ENCODE measurements at regions not wholly inside any gene's neighbourhood (a gene's known extent, or its start where the extent isn't known, plus 50 kb on each side); places are given as distances from the start of the nearest gene placed in this dataset.

- WGBS, 2 experiments (ENCODE audit: low coverage in 1 of 2, low lambda C conversion rate in 2 of 2, missing lambda C conversion rate in 2 of 2) = 67 to 71% methylated on average over 4 of the region's 4 CpGs
- DNase-seq = no peak
These were observed 222.1 kb upstream of the ADAMTS9 start for GRCh38 chr3:64909757-64910467.

GRCh38 chr3:64909011-64909410 lies 221.2 kb upstream of the ADAMTS9 start:
- TF ChIP-seq EZH2phosphoT487 (IDR thresholded peaks at IDR 0.05; ENCODE audit: insufficient read depth, low read depth) = no peak
- TF ChIP-seq EZH2 (IDR thresholded peaks at IDR 0.05; ENCODE audit: insufficient read depth, poor library complexity, severe bottlenecking) = no peak
- no peaks in the 10 kb centered on the region for H3K79me2 ChIP-seq (ENCODE audit: insufficient read depth)
- no peak for DNase-seq
- in situ Hi-C loops (cut with MboI) = no loop called here
- H3K27me3 ChIP-seq (replicated peaks; ENCODE audit: insufficient read depth) = no peaks in the 10 kb centered on the region
- no peak overlapping the region for H3K27ac ChIP-seq
- no peaks in the 10 kb centered on the region for H3K9me2 ChIP-seq (ENCODE audit: insufficient read depth)
- no peak overlapping the region for H3K4me2 ChIP-seq (ENCODE audit: unreplicated experiment)
- H3K9ac ChIP-seq = no peak overlapping the region
- H3K36me3 ChIP-seq (ENCODE audit: low read depth) = no peaks in the 10 kb centered on the region
- H3F3A ChIP-seq (ENCODE audit: insufficient read depth) = no peaks in the 10 kb centered on the region
- WGBS, 2 experiments (ENCODE audit: low coverage in 1 of 2, low lambda C conversion rate in 2 of 2, missing lambda C conversion rate in 2 of 2) = 85 to 87% methylated on average over 8 of the region's 8 CpGs
- H4K20me1 ChIP-seq (ENCODE audit: insufficient read depth) = no peaks in the 10 kb centered on the region
- no peak overlapping the region for H3K4me3 ChIP-seq
- no peak overlapping the region for H2AFZ ChIP-seq
- H3K4me1 ChIP-seq (ENCODE audit: insufficient read depth) = no peaks in the 10 kb centered on the region
- H3K9me3 ChIP-seq (ENCODE audit: low read depth) = no peaks in the 10 kb centered on the region

More at GRCh38 chr3:64909757-64910467, 222.1 kb upstream of the ADAMTS9 start:
- no peaks in the 10 kb centered on the region for H4K20me1 ChIP-seq (ENCODE audit: insufficient read depth)
- no peaks in the 10 kb centered on the region for H3F3A ChIP-seq (ENCODE audit: insufficient read depth)
- H3K4me3 ChIP-seq = no peak overlapping the region
- no peaks in the 10 kb centered on the region for H3K4me1 ChIP-seq (ENCODE audit: insufficient read depth)
- no peaks in the 10 kb centered on the region for H3K36me3 ChIP-seq (ENCODE audit: low read depth)
- TF ChIP-seq EZH2phosphoT487 (IDR thresholded peaks at IDR 0.05; ENCODE audit: insufficient read depth, low read depth) (no peak), EZH2 (IDR thresholded peaks at IDR 0.05; ENCODE audit: insufficient read depth, poor library complexity, severe bottlenecking) (no peak)
- no peaks in the 10 kb centered on the region for H3K9me3 ChIP-seq (ENCODE audit: low read depth)
- no peaks in the 10 kb centered on the region for H3K27me3 ChIP-seq (replicated peaks; ENCODE audit: insufficient read depth)
- no peaks in the 10 kb centered on the region for H3K9me2 ChIP-seq (ENCODE audit: insufficient read depth)
- no peak overlapping the region for H2AFZ ChIP-seq
- no peak overlapping the region for H3K27ac ChIP-seq
- in situ Hi-C loops (cut with MboI) = no loop called here
- no peaks in the 10 kb centered on the region for H3K79me2 ChIP-seq (ENCODE audit: insufficient read depth)
- no peak overlapping the region for H3K9ac ChIP-seq
- H3K4me2 ChIP-seq (ENCODE audit: unreplicated experiment) = no peak overlapping the region

GRCh38 chr3:64908251-64908685 lies 220.5 kb upstream of the ADAMTS9 start:
- Histone ChIP-seq H3K4me1 (ENCODE audit: insufficient read depth) (no peaks in the 10 kb centered on the region), H3F3A (ENCODE audit: insufficient read depth) (peaks cover 4% of the 10 kb centered on the region; the same call in 1 of the 2 replicates), H3K9me3 (ENCODE audit: low read depth) (no peaks in the 10 kb centered on the region), H3K27ac (no peak overlapping the region), H3K9ac (no peak overlapping the region), H3K9me2 (ENCODE audit: insufficient read depth) (no peaks in the 10 kb centered on the region), H3K4me2 (ENCODE audit: unreplicated experiment) (no peak overlapping the region), H3K36me3 (ENCODE audit: low read depth) (no peaks in the 10 kb centered on the region), H3K79me2 (ENCODE audit: insufficient read depth) (no peaks in the 10 kb centered on the region), H2AFZ (no peak overlapping the region), H3K27me3 (replicated peaks; ENCODE audit: insufficient read depth) (no peaks in the 10 kb centered on the region), H3K4me3 (no peak overlapping the region), H4K20me1 (ENCODE audit: insufficient read depth) (no peaks in the 10 kb centered on the region)
- 45 to 58% methylated on average over 5 of the region's 5 CpGs for whole genome bisulfite sequencing, 2 experiments (ENCODE audit: low coverage in 1 of 2, low lambda C conversion rate in 2 of 2, missing lambda C conversion rate in 2 of 2)
- no peak for TF ChIP-seq EZH2phosphoT487 (IDR thresholded peaks at IDR 0.05; ENCODE audit: insufficient read depth, low read depth)
- no peak for TF ChIP-seq EZH2 (IDR thresholded peaks at IDR 0.05; ENCODE audit: insufficient read depth, poor library complexity, severe bottlenecking)
- in situ Hi-C loops (cut with MboI) = no loop called here
- DNase-seq = no peak

DNA sequence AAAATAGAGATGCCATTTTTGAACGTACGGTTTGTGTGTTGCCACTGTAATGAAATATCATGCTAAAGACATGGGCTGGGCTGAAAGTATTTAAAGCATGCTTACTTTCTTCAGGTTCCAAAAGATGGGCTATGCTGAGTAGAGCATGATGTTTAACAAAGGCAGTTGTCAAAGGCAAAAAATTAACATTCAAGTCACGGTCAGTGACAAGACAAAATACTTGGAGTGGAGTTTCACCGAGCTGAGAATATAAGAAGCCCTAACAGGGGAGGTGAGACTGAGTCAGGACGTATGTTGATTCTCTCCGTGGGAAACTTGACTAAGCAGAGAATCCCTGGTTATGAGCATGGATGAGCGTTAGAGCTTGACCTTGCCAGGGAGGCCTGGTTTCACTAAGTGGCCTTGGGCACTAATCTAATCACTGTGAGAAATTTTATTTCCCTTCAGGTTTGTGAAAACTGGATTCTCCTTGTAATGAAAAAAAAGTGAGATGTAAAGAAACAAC lies 218.2 kb upstream of the ADAMTS9 start:
- H3K36me3 ChIP-seq (ENCODE audit: low read depth) = no peaks in the 10 kb centered on the region
- DNase-seq = no peak
- H3K4me1 ChIP-seq (ENCODE audit: insufficient read depth) = 0 out of 2 replicates have a peak, but pooled peaks cover 8% of the 10 kb centered on the region
- no peaks in the 10 kb centered on the region for H3K9me3 ChIP-seq (ENCODE audit: low read depth)
- no peaks in the 10 kb centered on the region for H3K9me2 ChIP-seq (ENCODE audit: insufficient read depth)
- H3K79me2 ChIP-seq (ENCODE audit: insufficient read depth) = no peaks in the 10 kb centered on the region
- H3K27ac ChIP-seq = no peak overlapping the region
- H3K27me3 ChIP-seq (replicated peaks; ENCODE audit: insufficient read depth) = no peaks in the 10 kb centered on the region
- H3K4me3 ChIP-seq = no peak overlapping the region
- WGBS, 2 experiments (ENCODE audit: low coverage in 1 of 2, low lambda C conversion rate in 2 of 2, missing lambda C conversion rate in 2 of 2) = 74 to 77% methylated on average over 7 of the region's 7 CpGs
- TF ChIP-seq EZH2phosphoT487 (IDR thresholded peaks at IDR 0.05; ENCODE audit: insufficient read depth, low read depth) (no peak), EZH2 (IDR thresholded peaks at IDR 0.05; ENCODE audit: insufficient read depth, poor library complexity, severe bottlenecking) (no peak)
- no peak overlapping the region for H3K9ac ChIP-seq
- no peak overlapping the region for H2AFZ ChIP-seq
- no peaks in the 10 kb centered on the region for H4K20me1 ChIP-seq (ENCODE audit: insufficient read depth)
- H3F3A ChIP-seq (ENCODE audit: insufficient read depth) = peaks cover 4% of the 10 kb centered on the region; the same call in 1 of the 2 replicates
- in situ Hi-C loops (cut with MboI) = no loop called here
- no peak overlapping the region for H3K4me2 ChIP-seq (ENCODE audit: unreplicated experiment)
